ENCODE measurements at regions not wholly inside any gene's neighbourhood (a gene's known extent, or its start where the extent isn't known, plus 50 kb on each side); places are given as distances from the start of the nearest gene placed in this dataset.

DNA sequence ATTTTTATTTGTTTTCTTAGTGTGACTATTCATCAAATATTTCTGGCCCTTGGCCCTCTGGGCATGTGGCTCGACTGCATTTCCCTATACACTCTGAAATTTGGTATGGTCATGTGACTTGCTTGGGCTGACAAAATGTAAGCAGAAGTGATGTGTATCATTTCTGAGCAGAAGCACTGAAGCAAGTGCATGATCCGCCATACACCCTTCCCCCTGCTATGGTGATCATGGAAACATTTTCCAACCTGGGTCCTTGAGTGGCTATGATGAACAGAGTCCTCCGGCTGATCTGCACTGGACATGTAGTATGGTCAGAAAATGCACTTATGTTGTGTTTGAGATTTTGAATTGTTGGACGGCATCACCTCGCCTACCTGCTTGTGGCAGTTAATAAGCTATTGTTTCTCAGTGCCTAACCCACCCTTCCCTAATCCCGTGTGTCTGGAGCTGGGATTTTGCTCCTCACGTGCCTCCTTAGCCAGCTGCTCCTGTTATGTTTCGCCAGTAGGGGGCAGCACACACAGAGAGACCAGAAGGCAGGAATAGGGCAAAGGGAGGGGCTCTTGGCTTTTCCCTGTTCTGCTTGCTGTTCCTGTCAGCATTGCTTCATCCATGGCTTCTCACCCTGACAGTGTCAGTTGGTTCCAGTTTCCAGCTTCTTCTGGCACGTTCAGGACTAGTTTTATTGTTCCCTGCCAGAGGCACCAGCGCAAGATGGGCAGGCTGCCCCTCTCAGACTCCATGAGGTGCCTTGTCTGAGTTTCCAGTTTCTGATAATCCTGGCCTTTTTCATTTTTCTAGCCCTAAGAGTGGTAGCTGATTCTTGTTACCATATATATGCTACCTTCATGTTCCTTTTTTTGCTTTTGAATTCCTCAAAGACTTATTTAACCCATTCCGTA lies 207.4 kb downstream of the ARL6IP6 start:
- H3K4me3 ChIP-seq (ENCODE audit: low read depth, low read length) = no peak overlapping the region
- in situ Hi-C loops (cut with HindIII; ENCODE audit: low sequenced_read_pairs) = no loop called here
- peak; percentile 77 for TF ChIP-seq CTCF (IDR thresholded peaks at IDR 0.05; ENCODE audit: low read depth, low read length, missing control alignments)
- DNase-seq (ENCODE audit: low read depth) = peak; percentile 18

GRCh38 chr2:152924722-152925121 lies 206.3 kb downstream of the ARL6IP6 start:
- in situ Hi-C loops (cut with HindIII; ENCODE audit: low sequenced_read_pairs) = no loop called here
- DNase-seq (ENCODE audit: low read depth) = no peak
- no peak for TF ChIP-seq CTCF (IDR thresholded peaks at IDR 0.05; ENCODE audit: low read depth, low read length, missing control alignments)
- H3K4me3 ChIP-seq (ENCODE audit: low read depth, low read length) = no peak overlapping the region

GRCh38 chr2:152924219-152924618 lies 205.8 kb downstream of the ARL6IP6 start:
- no peak for TF ChIP-seq CTCF (IDR thresholded peaks at IDR 0.05; ENCODE audit: low read depth, low read length, missing control alignments)
- H3K4me3 ChIP-seq (ENCODE audit: low read depth, low read length) = no peak overlapping the region
- in situ Hi-C loops (cut with HindIII; ENCODE audit: low sequenced_read_pairs) = no loop called here
- DNase-seq (ENCODE audit: low read depth) = no peak

- no peak for TF ChIP-seq CTCF (IDR thresholded peaks at IDR 0.05; ENCODE audit: low read depth, low read length, missing control alignments)
- no peak overlapping the region for H3K4me3 ChIP-seq (ENCODE audit: low read depth, low read length)
- DNase-seq (ENCODE audit: low read depth) = no peak
- in situ Hi-C loops (cut with HindIII; ENCODE audit: low sequenced_read_pairs) = no loop called here
Measured at GRCh38 chr2:152920846-152921245, 202.4 kb downstream of the ARL6IP6 start.

DNA sequence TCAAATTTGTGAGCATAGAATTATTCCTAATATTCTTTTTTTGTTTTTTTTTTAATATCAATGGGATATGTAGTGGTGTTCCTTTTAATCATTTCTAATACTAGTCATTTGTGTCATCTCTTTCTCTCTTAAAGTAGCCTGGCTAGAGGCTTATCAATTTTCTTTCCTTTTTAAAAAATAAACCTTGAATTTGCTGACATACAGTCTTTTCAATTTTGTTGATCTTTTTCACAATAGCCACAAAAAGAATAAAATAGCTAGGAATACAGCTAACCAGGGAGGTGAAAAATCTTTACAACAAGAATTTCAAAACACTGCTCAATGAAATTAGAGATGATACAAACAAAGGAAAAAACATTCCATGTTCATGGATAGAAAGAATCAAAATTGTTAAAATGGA lies 192.6 kb downstream of the ARL6IP6 start:
- TF ChIP-seq CTCF (IDR thresholded peaks at IDR 0.05; ENCODE audit: low read depth, low read length, missing control alignments) = no peak
- H3K4me3 ChIP-seq (ENCODE audit: low read depth, low read length) = no peak overlapping the region
- no peak for DNase-seq (ENCODE audit: low read depth)
- in situ Hi-C loops (cut with HindIII; ENCODE audit: low sequenced_read_pairs) = no loop called here

DNA sequence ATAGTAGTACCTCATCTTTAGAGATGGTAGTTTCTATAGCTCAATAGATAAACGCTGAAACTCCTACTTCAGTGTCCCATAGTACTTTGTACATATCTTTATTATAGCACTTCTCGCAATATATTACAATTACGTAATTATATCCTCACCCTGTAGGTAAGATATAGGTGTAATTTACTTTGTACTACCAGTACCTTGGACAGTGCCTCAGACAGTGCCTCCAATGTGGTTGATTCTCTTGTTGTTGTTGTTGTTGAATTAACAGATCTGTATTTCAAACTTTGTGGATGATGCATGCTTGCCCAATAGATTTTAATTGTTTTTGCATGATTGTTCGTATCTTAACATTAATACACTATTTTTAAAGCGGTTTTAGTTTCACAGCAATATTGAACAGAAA lies 188.6 kb downstream of the ARL6IP6 start:
- DNase-seq (ENCODE audit: low read depth) = no peak
- in situ Hi-C loops (cut with HindIII; ENCODE audit: low sequenced_read_pairs) = no loop called here
- TF ChIP-seq CTCF (IDR thresholded peaks at IDR 0.05; ENCODE audit: low read depth, low read length, missing control alignments) = no peak
- H3K4me3 ChIP-seq (ENCODE audit: low read depth, low read length) = no peak overlapping the region

Data from astrocyte of the cerebellum (primary cell).